ENCODE measurements at regions not wholly inside any gene's neighbourhood (a gene's known extent, or its start where the extent isn't known, plus 50 kb on each side); places are given as distances from the start of the nearest gene placed in this dataset.

DNA sequence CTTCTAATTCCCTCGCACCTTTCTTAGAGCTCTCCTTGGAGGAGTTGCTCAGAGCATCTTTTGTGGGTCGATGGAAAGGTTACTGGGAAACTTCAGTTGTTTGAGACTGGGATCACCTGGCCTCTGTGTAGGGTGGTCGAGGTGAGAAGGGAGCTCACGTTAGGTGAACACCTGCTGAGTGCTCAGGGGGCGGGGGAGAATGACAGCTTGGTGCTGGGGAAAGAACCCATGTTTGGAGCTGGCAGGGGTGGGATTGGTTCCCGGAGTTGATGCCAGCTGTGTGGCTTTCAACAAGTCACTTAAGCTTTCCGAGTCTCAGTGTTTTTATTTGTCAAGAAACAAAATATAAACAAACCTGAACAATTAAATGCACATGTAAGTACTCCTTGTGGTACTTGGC lies 122.3 kb downstream of the GLI2 start:
- TF ChIP-seq POLR2A (IDR thresholded peaks at IDR 0.05; ENCODE audit: low read depth, low read length) (no peak), SMC3 (IDR thresholded peaks at IDR 0.05; ENCODE audit: borderline replicate concordance, low read length) (no peak), MTA2 (IDR thresholded peaks at IDR 0.05; ENCODE audit: low read depth) (no peak), JUNB (IDR thresholded peaks at IDR 0.05) (no peak), EZH2 (IDR thresholded peaks at IDR 0.05; ENCODE audit: borderline replicate concordance, control insufficient read depth, low read depth, low read length) (no peak), HCFC1 (IDR thresholded peaks at IDR 0.05; ENCODE audit: low read length) (no peak)
- TF ChIP-seq, protein P1, sequence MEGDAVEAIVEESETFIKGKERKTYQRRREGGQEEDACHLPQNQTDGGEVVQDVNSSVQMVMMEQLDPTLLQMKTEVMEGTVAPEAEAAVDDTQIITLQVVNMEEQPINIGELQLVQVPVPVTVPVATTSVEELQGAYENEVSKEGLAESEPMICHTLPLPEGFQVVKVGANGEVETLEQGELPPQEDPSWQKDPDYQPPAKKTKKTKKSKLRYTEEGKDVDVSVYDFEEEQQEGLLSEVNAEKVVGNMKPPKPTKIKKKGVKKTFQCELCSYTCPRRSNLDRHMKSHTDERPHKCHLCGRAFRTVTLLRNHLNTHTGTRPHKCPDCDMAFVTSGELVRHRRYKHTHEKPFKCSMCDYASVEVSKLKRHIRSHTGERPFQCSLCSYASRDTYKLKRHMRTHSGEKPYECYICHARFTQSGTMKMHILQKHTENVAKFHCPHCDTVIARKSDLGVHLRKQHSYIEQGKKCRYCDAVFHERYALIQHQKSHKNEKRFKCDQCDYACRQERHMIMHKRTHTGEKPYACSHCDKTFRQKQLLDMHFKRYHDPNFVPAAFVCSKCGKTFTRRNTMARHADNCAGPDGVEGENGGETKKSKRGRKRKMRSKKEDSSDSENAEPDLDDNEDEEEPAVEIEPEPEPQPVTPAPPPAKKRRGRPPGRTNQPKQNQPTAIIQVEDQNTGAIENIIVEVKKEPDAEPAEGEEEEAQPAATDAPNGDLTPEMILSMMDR (IDR thresholded peaks at IDR 0.05 in 2 of 3, conservative IDR thresholded peaks at IDR 0.05 in 1 of 3; ENCODE audit: control insufficient read depth in 2 of 3, extremely low read depth in 1 of 3, insufficient read depth in 1 of 3, low read depth in 3 of 3, low read length in 3 of 3), result no peak
- TF ChIP-seq, protein P2, sequence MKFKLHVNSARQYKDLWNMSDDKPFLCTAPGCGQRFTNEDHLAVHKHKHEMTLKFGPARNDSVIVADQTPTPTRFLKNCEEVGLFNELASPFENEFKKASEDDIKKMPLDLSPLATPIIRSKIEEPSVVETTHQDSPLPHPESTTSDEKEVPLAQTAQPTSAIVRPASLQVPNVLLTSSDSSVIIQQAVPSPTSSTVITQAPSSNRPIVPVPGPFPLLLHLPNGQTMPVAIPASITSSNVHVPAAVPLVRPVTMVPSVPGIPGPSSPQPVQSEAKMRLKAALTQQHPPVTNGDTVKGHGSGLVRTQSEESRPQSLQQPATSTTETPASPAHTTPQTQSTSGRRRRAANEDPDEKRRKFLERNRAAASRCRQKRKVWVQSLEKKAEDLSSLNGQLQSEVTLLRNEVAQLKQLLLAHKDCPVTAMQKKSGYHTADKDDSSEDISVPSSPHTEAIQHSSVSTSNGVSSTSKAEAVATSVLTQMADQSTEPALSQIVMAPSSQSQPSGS (IDR thresholded peaks at IDR 0.05; ENCODE audit: low read length), result no peak
- TF ChIP-seq, protein P3, sequence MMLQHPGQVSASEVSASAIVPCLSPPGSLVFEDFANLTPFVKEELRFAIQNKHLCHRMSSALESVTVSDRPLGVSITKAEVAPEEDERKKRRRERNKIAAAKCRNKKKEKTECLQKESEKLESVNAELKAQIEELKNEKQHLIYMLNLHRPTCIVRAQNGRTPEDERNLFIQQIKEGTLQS (IDR thresholded peaks at IDR 0.05; ENCODE audit: borderline replicate concordance, extremely low read depth, low read depth, low read length), result no peak
